ENCODE measurements at regions not wholly inside any gene's neighbourhood (a gene's known extent, or its start where the extent isn't known, plus 50 kb on each side); places are given as distances from the start of the nearest gene placed in this dataset.

GRCh38 chr1:34701326-34702060, 53.4 kb upstream of the GJB5 start:
- no peak for DNase-seq (ENCODE audit: low spot score)
